Karpas-422 (cell line): ENCODE measurements at regions not wholly inside any gene's neighbourhood (a gene's known extent, or its start where the extent isn't known, plus 50 kb on each side); places are given as distances from the start of the nearest gene placed in this dataset.

Experiments used
- DNase-seq: peaks from one replicate; pipeline ENCODE4 v3.0.0-alpha.2; 2015
- H2AFZ ChIP-seq: fragments of 200-600 bp; sonication (generic); 2 replicates; pipeline ENCODE4 v1.6.1; 2014; ENCODE audit warnings: antibody characterized with exemption, low read length, mixed read lengths
- H3K27ac ChIP-seq: fragments of 200-600 bp; sonication (generic); 2 replicates; pipeline ENCODE4 v1.5.1; 2014; ENCODE audit warnings: mild to moderate bottlenecking, low read length, moderate library complexity
- H3K27me3 ChIP-seq: fragments of 200-600 bp; sonication (generic); 2 replicates; pipeline ENCODE4 v1.6.1; 2014; ENCODE audit warnings: low read length, mixed read lengths
- H3K36me3 ChIP-seq: fragments of 200-600 bp; sonication (generic); 2 replicates; pipeline ENCODE4 v1.6.1; 2014; ENCODE audit warnings: low read length, mixed read lengths; ENCODE audit not compliant: insufficient read depth
- H3K4me1 ChIP-seq: fragments of 200-600 bp; sonication (generic); 2 replicates; pipeline ENCODE4 v1.6.1; 2014; ENCODE audit warnings: mild to moderate bottlenecking, low read length, mixed read lengths
- H3K4me2 ChIP-seq: fragments of 200-600 bp; sonication (generic); 2 replicates; pipeline ENCODE4 v1.6.1; 2014; ENCODE audit warnings: low read length, low read depth, mild to moderate bottlenecking; ENCODE audit not compliant: poor library complexity, severe bottlenecking
- H3K4me3 ChIP-seq: fragments of 200-600 bp; sonication (generic); 2 replicates; pipeline ENCODE4 v1.5.1; 2014; ENCODE audit warnings: mild to moderate bottlenecking, antibody characterized with exemption, low read length, mixed read lengths
- H3K79me2 ChIP-seq: fragments of 200-600 bp; sonication (generic); 2 replicates; pipeline ENCODE4 v1.6.1; 2014; ENCODE audit warnings: mild to moderate bottlenecking, low read length, mixed read lengths
- H3K9ac ChIP-seq: fragments of 200-600 bp; sonication (generic); 2 replicates; pipeline ENCODE4 v1.6.0; 2014; ENCODE audit warnings: low read length
- H3K9me2 ChIP-seq: fragments of 200-600 bp; sonication (generic), shearing (Covaris generic); replicated peaks from 2 replicates; pipeline ENCODE4 v1.6.0; 2014; ENCODE audit warnings: mild to moderate bottlenecking, low read length, moderate library complexity; ENCODE audit not compliant: insufficient read depth
- H3K9me3 ChIP-seq: fragments of 300-700, 200-600 bp; sonication (generic); 2 replicates; pipeline ENCODE4 v1.6.1; 2014; ENCODE audit warnings: low read length, mixed read lengths
- H4K20me1 ChIP-seq: fragments of 200-600 bp; sonication (generic); 2 replicates; pipeline ENCODE4 v1.6.1; 2014; ENCODE audit warnings: mild to moderate bottlenecking, antibody characterized with exemption, low read length, low read depth; ENCODE audit not compliant: insufficient read depth

GRCh38 chr9:104280178-104280560, 186.1 kb downstream of the SMC2 start:
- H3K36me3 ChIP-seq, result no peaks in the 10 kb centered on the region

GRCh38 chr9:104280711-104281110, 186.6 kb downstream of the SMC2 start:
- Histone ChIP-seq H3K9me3 (no peaks in the 10 kb centered on the region), H2AFZ (no peak overlapping the region), H3K9ac (no peak overlapping the region), H3K4me2 (no peak overlapping the region), H3K4me1 (no peaks in the 10 kb centered on the region), H3K36me3 (no peaks in the 10 kb centered on the region), H3K79me2 (no peaks in the 10 kb centered on the region), H3K9me2 (no peaks in the 10 kb centered on the region), H3K27me3 (no peaks in the 10 kb centered on the region), H3K4me3 (no peak overlapping the region), H3K27ac (no peak overlapping the region), H4K20me1 (no peaks in the 10 kb centered on the region)
- DNase-seq, result no peak

More at GRCh38 chr9:104280178-104280560, 186.1 kb downstream of the SMC2 start:
- no peaks in the 10 kb centered on the region for H4K20me1 ChIP-seq
- H3K27ac ChIP-seq, result no peak overlapping the region
- H3K27me3 ChIP-seq, result no peaks in the 10 kb centered on the region
- no peak for DNase-seq
- no peaks in the 10 kb centered on the region for H3K79me2 ChIP-seq
- no peak overlapping the region for H2AFZ ChIP-seq
- H3K4me1 ChIP-seq, result no peaks in the 10 kb centered on the region
- H3K9ac ChIP-seq, result no peak overlapping the region
- H3K9me3 ChIP-seq, result no peaks in the 10 kb centered on the region
- H3K9me2 ChIP-seq, result no peaks in the 10 kb centered on the region
- H3K4me3 ChIP-seq, result no peak overlapping the region
- H3K4me2 ChIP-seq, result no peak overlapping the region

- no peak overlapping the region for H3K4me3 ChIP-seq
- no peak for DNase-seq
- no peaks in the 10 kb centered on the region for H3K36me3 ChIP-seq
- no peak overlapping the region for H2AFZ ChIP-seq
- H3K4me2 ChIP-seq, result no peak overlapping the region
- no peak overlapping the region for H3K27ac ChIP-seq
- H3K9me2 ChIP-seq, result no peaks in the 10 kb centered on the region
- H4K20me1 ChIP-seq, result no peaks in the 10 kb centered on the region
- no peaks in the 10 kb centered on the region for H3K4me1 ChIP-seq
- H3K9me3 ChIP-seq, result no peaks in the 10 kb centered on the region
- no peaks in the 10 kb centered on the region for H3K27me3 ChIP-seq
- H3K9ac ChIP-seq, result no peak overlapping the region
- no peaks in the 10 kb centered on the region for H3K79me2 ChIP-seq
Measured at GRCh38 chr9:104286187-104286586, 192.1 kb downstream of the SMC2 start.

- no peaks in the 10 kb centered on the region for H3K4me1 ChIP-seq
- no peak overlapping the region for H3K4me3 ChIP-seq
- no peak overlapping the region for H3K9ac ChIP-seq
- H3K27me3 ChIP-seq, result no peaks in the 10 kb centered on the region
- H4K20me1 ChIP-seq, result no peaks in the 10 kb centered on the region
- no peaks in the 10 kb centered on the region for H3K9me3 ChIP-seq
- no peak overlapping the region for H3K4me2 ChIP-seq
- no peaks in the 10 kb centered on the region for H3K9me2 ChIP-seq
- H3K79me2 ChIP-seq, result no peaks in the 10 kb centered on the region
- no peak for DNase-seq
- H2AFZ ChIP-seq, result no peak overlapping the region
- no peaks in the 10 kb centered on the region for H3K36me3 ChIP-seq
- H3K27ac ChIP-seq, result no peak overlapping the region
Measured at GRCh38 chr9:104286799-104287198, 192.7 kb downstream of the SMC2 start.

DNA sequence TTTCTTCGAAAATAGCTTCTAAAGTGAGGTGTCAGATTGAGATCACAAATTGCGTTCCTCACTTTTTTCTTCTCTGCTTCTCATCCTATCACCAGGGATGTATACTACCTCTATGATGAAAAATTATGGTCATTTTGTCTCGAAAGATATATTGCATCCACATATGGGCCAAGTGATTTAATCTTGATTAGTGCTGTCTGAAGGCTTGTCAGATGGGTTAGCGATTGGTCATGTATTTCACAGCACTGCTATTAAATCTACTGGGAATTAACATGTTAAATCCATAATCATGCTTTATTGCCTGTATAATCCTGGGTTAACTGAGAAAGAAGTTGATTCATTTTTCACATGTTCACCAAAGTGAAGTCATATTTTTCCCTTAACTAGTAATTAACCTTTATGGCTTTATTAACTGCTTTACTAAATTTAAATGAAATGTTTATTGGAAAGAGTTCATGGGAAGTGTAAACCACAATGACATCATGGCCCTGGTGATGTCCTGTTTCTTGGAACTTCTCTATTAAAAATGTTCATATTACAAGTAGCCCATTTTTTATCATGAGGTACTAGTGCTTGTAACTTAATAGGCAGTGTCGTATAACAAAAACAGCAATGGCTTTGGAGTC, 193.3 kb downstream of the SMC2 start:
- H3K79me2 ChIP-seq, result no peaks in the 10 kb centered on the region
- H3K9me2 ChIP-seq, result no peaks in the 10 kb centered on the region
- H3K9ac ChIP-seq, result no peak overlapping the region
- no peak overlapping the region for H3K4me2 ChIP-seq
- H3K4me1 ChIP-seq, result no peaks in the 10 kb centered on the region
- no peaks in the 10 kb centered on the region for H4K20me1 ChIP-seq
- no peak overlapping the region for H2AFZ ChIP-seq
- no peaks in the 10 kb centered on the region for H3K27me3 ChIP-seq
- no peaks in the 10 kb centered on the region for H3K9me3 ChIP-seq
- H3K4me3 ChIP-seq, result no peak overlapping the region
- no peak overlapping the region for H3K27ac ChIP-seq
- no peak for DNase-seq
- H3K36me3 ChIP-seq, result no peaks in the 10 kb centered on the region

DNA sequence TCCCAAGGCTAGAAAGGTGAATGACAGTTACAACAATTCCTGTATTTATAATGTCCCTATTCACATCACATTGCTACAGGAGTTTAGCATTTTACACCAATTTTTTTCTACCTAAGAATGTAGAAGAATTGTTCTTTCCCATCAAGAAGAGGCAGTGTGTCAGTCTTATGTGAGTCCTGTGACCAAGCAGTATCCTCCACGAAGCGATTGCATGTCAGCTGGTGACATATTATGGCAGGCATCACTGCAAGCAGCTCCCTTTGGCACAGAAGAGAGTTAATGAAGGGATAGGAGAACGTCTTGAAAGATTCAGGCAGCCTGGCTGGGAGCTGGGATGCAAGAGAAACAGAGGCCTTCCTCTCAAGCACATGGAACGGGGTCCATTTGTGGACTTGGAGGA, 199.8 kb downstream of the SMC2 start:
- no peaks in the 10 kb centered on the region for H3K36me3 ChIP-seq
- no peak overlapping the region for H2AFZ ChIP-seq
- H3K4me2 ChIP-seq, result no peak overlapping the region

GRCh38 chr9:104300124-104300523, 203.9 kb upstream of the OR13F1 start:
- Histone ChIP-seq H3K27me3 (no peaks in the 10 kb centered on the region), H4K20me1 (no peaks in the 10 kb centered on the region), H3K4me2 (no peak overlapping the region), H2AFZ (no peak overlapping the region), H3K27ac (no peak overlapping the region), H3K9me3 (no peaks in the 10 kb centered on the region), H3K4me1 (no peaks in the 10 kb centered on the region), H3K9me2 (no peaks in the 10 kb centered on the region), H3K36me3 (no peaks in the 10 kb centered on the region), H3K79me2 (no peaks in the 10 kb centered on the region), H3K4me3 (no peak overlapping the region), H3K9ac (no peak overlapping the region)
- no peak for DNase-seq

More for the DNA sequence above, 199.8 kb downstream of the SMC2 start:
- H3K4me1 ChIP-seq, result no peaks in the 10 kb centered on the region
- H3K9ac ChIP-seq, result no peak overlapping the region
- H4K20me1 ChIP-seq, result no peaks in the 10 kb centered on the region
- DNase-seq, result no peak
- H3K4me3 ChIP-seq, result no peak overlapping the region
- H3K27ac ChIP-seq, result no peak overlapping the region
- H3K9me3 ChIP-seq, result no peaks in the 10 kb centered on the region
- no peaks in the 10 kb centered on the region for H3K79me2 ChIP-seq
- H3K27me3 ChIP-seq, result no peaks in the 10 kb centered on the region
- no peaks in the 10 kb centered on the region for H3K9me2 ChIP-seq

DNA sequence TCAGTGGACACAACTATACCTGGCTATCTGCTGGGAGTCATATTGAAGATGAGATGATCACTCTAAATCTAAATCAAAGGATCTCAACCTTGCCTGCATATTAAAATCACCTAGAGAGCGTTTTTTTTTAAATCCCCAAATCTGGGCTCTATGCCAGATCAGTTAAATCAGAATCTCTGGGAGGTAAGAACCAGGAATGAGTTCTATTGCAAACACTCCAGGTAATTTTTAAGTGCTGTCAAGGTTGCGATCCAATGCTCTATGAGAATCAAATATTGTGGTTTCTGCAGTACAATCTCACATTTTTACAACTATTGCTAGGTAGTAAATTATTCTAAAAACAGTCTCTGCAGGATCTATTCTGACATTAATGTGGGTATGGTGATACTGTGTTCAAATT, 202.3 kb upstream of the OR13F1 start:
- no peaks in the 10 kb centered on the region for H3K36me3 ChIP-seq
- H3K9ac ChIP-seq, result no peak overlapping the region
- no peak overlapping the region for H2AFZ ChIP-seq
- DNase-seq, result no peak
- H3K79me2 ChIP-seq, result no peaks in the 10 kb centered on the region
- H3K4me3 ChIP-seq, result no peak overlapping the region
- no peak overlapping the region for H3K27ac ChIP-seq
- H3K4me2 ChIP-seq, result no peak overlapping the region
- no peaks in the 10 kb centered on the region for H3K9me3 ChIP-seq
- no peaks in the 10 kb centered on the region for H3K27me3 ChIP-seq
- no peaks in the 10 kb centered on the region for H4K20me1 ChIP-seq
- H3K4me1 ChIP-seq, result no peaks in the 10 kb centered on the region
- H3K9me2 ChIP-seq, result no peaks in the 10 kb centered on the region

- H3K9me3 ChIP-seq, result no peaks in the 10 kb centered on the region
- no peaks in the 10 kb centered on the region for H3K4me1 ChIP-seq
- no peak overlapping the region for H3K4me2 ChIP-seq
- H4K20me1 ChIP-seq, result no peaks in the 10 kb centered on the region
- H3K36me3 ChIP-seq, result no peaks in the 10 kb centered on the region
- no peak for DNase-seq
- H3K4me3 ChIP-seq, result no peak overlapping the region
- H2AFZ ChIP-seq, result no peak overlapping the region
- H3K9ac ChIP-seq, result no peak overlapping the region
- no peak overlapping the region for H3K27ac ChIP-seq
- no peaks in the 10 kb centered on the region for H3K79me2 ChIP-seq
- H3K9me2 ChIP-seq, result no peaks in the 10 kb centered on the region
- H3K27me3 ChIP-seq, result no peaks in the 10 kb centered on the region
Measured at GRCh38 chr9:104302775-104303174, 201.3 kb upstream of the OR13F1 start.
